ENCODE measurements at regions not wholly inside any gene's neighbourhood (a gene's known extent, or its start where the extent isn't known, plus 50 kb on each side); places are given as distances from the start of the nearest gene placed in this dataset.

GRCh38 chr17:77748436-77748835 lies 210.1 kb upstream of the TNRC6C start:
- 97 to 99% (median 98%) methylated on average over 7 of the region's 7 CpGs for WGBS, 4 donors
- Histone ChIP-seq H3K27ac (no peak overlapping the region), H3K9me3 (no peaks in the 10 kb centered on the region), H3K36me3 (no peaks in the 10 kb centered on the region), H3K4me3 (no peak overlapping the region), H3K27me3 (no peaks in the 10 kb centered on the region), H3K4me1 (peaks cover 0 to 8% (median 0%) of the 10 kb centered on the region in 12 donors)
- DNase-seq, result no peak
- intact Hi-C loops (cut with DNase I), result no loop called here
- no peak for TF ChIP-seq CTCF (IDR thresholded peaks at IDR 0.05)
- TF ChIP-seq POLR2A (IDR thresholded peaks at IDR 0.05), result no peak
- no peak for ATAC-seq

- DNase-seq (no peak), ATAC-seq (no peak)
- intact Hi-C loops (cut with DNase I), result no loop called here
- peaks cover 0 to 7% (median 0%) of the 10 kb centered on the region in 12 donors for H3K4me1 ChIP-seq
- TF ChIP-seq POLR2A (IDR thresholded peaks at IDR 0.05) (no peak), CTCF (IDR thresholded peaks at IDR 0.05) (no peak)
- H3K9me3 ChIP-seq, result no peaks in the 10 kb centered on the region
- no peak overlapping the region for H3K4me3 ChIP-seq
- 84 to 88% (median 86%) methylated on average over 2 to 6 of the region's 6 CpGs for WGBS, 4 donors
- H3K27me3 ChIP-seq, result no peaks in the 10 kb centered on the region
- no peak overlapping the region for H3K27ac ChIP-seq
- H3K36me3 ChIP-seq, result no peaks in the 10 kb centered on the region
Measured at GRCh38 chr17:77749321-77749751, 209.2 kb upstream of the TNRC6C start.

GRCh38 chr17:77749989-77750388 lies 208.5 kb upstream of the TNRC6C start:
- no peaks in the 10 kb centered on the region for H3K36me3 ChIP-seq
- H3K4me3 ChIP-seq, result no peak overlapping the region
- no peak for TF ChIP-seq POLR2A (IDR thresholded peaks at IDR 0.05)
- TF ChIP-seq CTCF (IDR thresholded peaks at IDR 0.05), result no peak
- DNase-seq, result no peak
- no peak for ATAC-seq
- intact Hi-C loops (cut with DNase I), result no loop called here
- H3K27me3 ChIP-seq, result no peaks in the 10 kb centered on the region
- peaks cover 0 to 5% (median 0%) of the 10 kb centered on the region in 12 donors for H3K9me3 ChIP-seq
- peaks cover 0 to under 1% (median 0%) of the 10 kb centered on the region in 12 donors for H3K4me1 ChIP-seq
- no peak overlapping the region for H3K27ac ChIP-seq
- WGBS, 4 donors, result 90 to 93% (median 91%) methylated on average over 6 to 7 of the region's 7 CpGs

- no peaks in the 10 kb centered on the region for H3K36me3 ChIP-seq
- ATAC-seq (no peak), DNase-seq (no peak)
- no peaks in the 10 kb centered on the region for H3K4me1 ChIP-seq
- peaks cover 0 to 6% (median 0%) of the 10 kb centered on the region in 12 donors for H3K9me3 ChIP-seq
- H3K27me3 ChIP-seq, result no peaks in the 10 kb centered on the region
- intact Hi-C loops (cut with DNase I), result no loop called here
- 86 to 94% (median 90%) methylated on average over 5 of the region's 5 CpGs for WGBS, 4 donors
- H3K27ac ChIP-seq, result no peak overlapping the region
- H3K4me3 ChIP-seq, result no peak overlapping the region
- TF ChIP-seq CTCF (IDR thresholded peaks at IDR 0.05), result no peak
- TF ChIP-seq POLR2A (IDR thresholded peaks at IDR 0.05), result no peak
Measured at GRCh38 chr17:77750427-77751043, 208.0 kb upstream of the TNRC6C start.
